ENCODE measurements at regions not wholly inside any gene's neighbourhood (a gene's known extent, or its start where the extent isn't known, plus 50 kb on each side); places are given as distances from the start of the nearest gene placed in this dataset.

GRCh38 chr6:101202867-101203374 is 190.6 kb upstream of the GRIK2 start:
- TF ChIP-seq CTCF (conservative IDR thresholded peaks at IDR 0.05) (no peak), ZFX (IDR thresholded peaks at IDR 0.05) (no peak)

Measured in C4-2B (cell line).